ENCODE measurements at regions not wholly inside any gene's neighbourhood (a gene's known extent, or its start where the extent isn't known, plus 50 kb on each side); places are given as distances from the start of the nearest gene placed in this dataset.

GRCh38 chr17:77694391-77695363, 263.8 kb upstream of the TNRC6C start (continued):
- TF ChIP-seq ERF (CRISPR knock-in tag; IDR thresholded peaks at IDR 0.05) (no peak), ZNF281 (CRISPR knock-in tag; IDR thresholded peaks at IDR 0.05; ENCODE audit: borderline replicate concordance) (no peak), MIER2 (CRISPR knock-in tag; IDR thresholded peaks at IDR 0.05) (no peak), PAWR (CRISPR knock-in tag; IDR thresholded peaks at IDR 0.05; ENCODE audit: borderline replicate concordance) (no peak), MED1 (CRISPR knock-in tag; IDR thresholded peaks at IDR 0.05) (no peak)

- FAIRE-seq (no peak), DNase-seq (ENCODE audit: low spot score) (no peak), ATAC-seq (no peak)
- no peak overlapping the region for H3K9ac ChIP-seq (ENCODE audit: insufficient read depth, low read depth, low read length)
- 0% methylated on average over 5 of the region's 9 CpGs for WGBS (ENCODE audit: low lambda C conversion rate)
- no peak overlapping the region for H3K4me3 ChIP-seq (replicated peaks in 1 of 3; ENCODE audit: insufficient read depth in 1 of 3, low read depth in 2 of 3, low read length in 3 of 3)
- peaks cover 30 to 98% of the 10 kb centered on the region in 2 experiments for H3K27me3 ChIP-seq (ENCODE audit: control insufficient read depth in 1 of 2, insufficient read depth in 2 of 2, low read length in 2 of 2)
- POLR2A ChIA-PET = no interaction called here
- H3K4me1 ChIP-seq (ENCODE audit: insufficient read depth, low read length) = no peaks in the 10 kb centered on the region
- H3K4me2 ChIP-seq (ENCODE audit: low read depth, low read length) = no peak overlapping the region
- TF ChIP-seq RNF219 (CRISPR knock-in tag; IDR thresholded peaks at IDR 0.05) (no peak), HINFP (CRISPR knock-in tag; IDR thresholded peaks at IDR 0.05; ENCODE audit: low read depth) (no peak), KAT7 (CRISPR knock-in tag; IDR thresholded peaks at IDR 0.05; ENCODE audit: borderline replicate concordance) (no peak), PLSCR1 (CRISPR knock-in tag; IDR thresholded peaks at IDR 0.05; ENCODE audit: borderline replicate concordance) (no peak), ZNF260 (CRISPR knock-in tag; IDR thresholded peaks at IDR 0.05; ENCODE audit: borderline replicate concordance, low read depth) (no peak), KDM1A (CRISPR knock-in tag; IDR thresholded peaks at IDR 0.05) (no peak), ZNF431 (CRISPR knock-in tag; IDR thresholded peaks at IDR 0.05; ENCODE audit: borderline replicate concordance, low read depth) (no peak), E2F5 (CRISPR knock-in tag; conservative IDR thresholded peaks at IDR 0.05) (no peak), ELF4 (CRISPR knock-in tag; IDR thresholded peaks at IDR 0.05; ENCODE audit: borderline replicate concordance) (no peak)
- CTCF ChIA-PET (ENCODE audit: low intra/inter-chr PET ratio, low total read pairs) = no interaction called here
- H3K36me3 ChIP-seq (replicated peaks in 1 of 2; ENCODE audit: control insufficient read depth in 1 of 2, insufficient read depth in 2 of 2, low read length in 2 of 2) = no peaks in the 10 kb centered on the region
- BruUV-seq (replicated peaks) = no TSS peak
- intact Hi-C loops (cut with micrococcal nuclease; ENCODE audit: unreplicated experiment) (no loop called here), in situ Hi-C loops (cut with HindIII; ENCODE audit: extremely low pct_ligation_motif_present, low pct_unique_long_range_greater_than_20kb) (no loop called here)
- H3K9me3 ChIP-seq (ENCODE audit: low read length) = no peaks in the 10 kb centered on the region
- no peak overlapping the region for H3K27ac ChIP-seq (ENCODE audit: extremely low read length, insufficient read depth, low read length)
- no peaks in the 10 kb centered on the region for H4K20me1 ChIP-seq (ENCODE audit: insufficient read depth, low read length)
- no peaks in the 10 kb centered on the region for H3K79me2 ChIP-seq (ENCODE audit: insufficient read depth, low read length)
- no peak overlapping the region for H2AFZ ChIP-seq (ENCODE audit: low read length)
Observed at GRCh38 chr17:77695386-77695785, 263.1 kb upstream of the TNRC6C start.

All from HepG2 (cell line).